Glomerular endothelial cell (primary cell): ENCODE measurements at regions not wholly inside any gene's neighbourhood (a gene's known extent, or its start where the extent isn't known, plus 50 kb on each side); places are given as distances from the start of the nearest gene placed in this dataset.
"Not testable (repeated sequence)": the region's sequence is repeated elsewhere in the genome, so short reads cannot be mapped to it uniquely, and the experiment has no call there.

Experiments
- DNase-seq: peaks from one replicate; pipeline ENCODE4 v3.0.0-alpha.2; 2011; ENCODE audit warnings: low read depth, low spot score; ENCODE audit errors: extremely low read depth

DNA sequence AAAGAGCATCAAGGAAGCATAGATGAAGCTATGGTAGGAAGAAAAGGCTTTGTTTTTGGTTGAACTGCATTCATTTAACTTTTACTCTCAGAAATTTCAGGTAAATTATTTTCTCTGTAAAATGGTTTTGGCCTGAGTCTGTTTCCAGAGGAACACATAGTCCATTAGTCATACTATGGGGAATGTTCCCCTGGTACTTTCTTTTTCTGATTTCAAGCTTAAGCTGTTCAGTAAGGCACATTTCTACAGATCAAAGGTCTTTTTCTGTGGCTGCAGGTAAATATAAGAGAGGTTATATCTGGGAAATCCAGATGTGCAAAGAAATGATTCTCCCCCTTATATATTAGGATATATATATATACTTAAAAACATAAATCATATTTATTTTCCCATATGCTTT lies 1744.4 kb upstream of the ADGRL3 start:
- no peak for DNase-seq

DNA sequence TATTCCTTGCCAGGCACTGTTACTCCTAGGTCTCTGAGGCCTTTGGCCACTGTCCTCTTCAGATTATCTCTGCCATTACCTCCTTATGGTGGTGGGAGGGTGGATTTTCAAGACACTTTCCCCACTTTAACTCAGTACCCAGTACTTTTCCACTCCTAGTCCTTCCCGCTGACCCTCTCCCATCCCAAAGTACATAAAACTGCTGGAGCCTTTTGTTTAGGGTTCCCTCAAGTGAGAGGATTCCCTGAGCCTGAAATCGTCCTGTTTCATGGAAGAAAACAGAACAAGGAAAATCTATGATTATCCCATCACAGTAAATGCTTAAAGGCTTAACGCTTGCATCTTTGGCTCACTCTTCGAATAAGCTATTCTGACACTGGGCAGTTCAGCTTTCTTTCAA lies 1742.5 kb upstream of the ADGRL3 start:
- no peak for DNase-seq

DNA sequence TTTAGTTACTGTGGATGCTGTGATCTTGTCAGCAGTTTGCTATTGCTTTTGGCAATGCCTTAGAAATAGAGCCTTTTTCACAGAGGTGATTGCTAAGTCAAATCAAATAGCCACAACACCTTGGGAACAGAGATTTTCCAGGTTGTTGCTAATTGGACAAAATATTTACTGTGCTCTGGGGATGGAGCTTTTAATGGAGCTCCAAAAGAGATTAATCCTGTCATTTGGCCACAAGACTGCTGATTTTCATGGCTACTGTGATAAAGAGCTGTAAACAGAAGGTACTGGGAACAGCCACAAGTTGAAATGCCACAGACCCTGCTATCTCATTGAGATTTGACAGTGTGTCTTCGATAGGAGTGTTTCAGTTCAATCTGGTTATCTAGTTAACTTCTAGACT lies 1715.2 kb upstream of the ADGRL3 start:
- DNase-seq = no peak

DNA sequence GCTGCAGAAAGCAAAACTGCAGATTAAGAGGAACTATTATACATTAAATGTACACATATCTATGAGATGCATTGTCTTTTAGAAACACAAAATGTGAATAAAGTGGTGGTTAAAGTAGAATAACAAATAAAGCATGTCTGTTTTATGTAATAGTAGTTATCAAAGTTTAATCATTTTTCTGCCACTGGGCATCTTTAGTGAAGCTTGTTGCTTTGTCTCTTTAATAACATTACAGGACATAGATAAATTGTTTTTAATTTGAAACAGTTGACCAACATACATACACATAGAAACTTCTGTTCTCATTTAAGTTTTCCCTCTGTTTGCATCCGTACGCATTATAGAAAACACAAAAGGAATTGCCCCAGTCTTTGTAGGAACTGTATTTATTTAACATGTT lies 1700.0 kb upstream of the ADGRL3 start:
- DNase-seq = no peak

DNA sequence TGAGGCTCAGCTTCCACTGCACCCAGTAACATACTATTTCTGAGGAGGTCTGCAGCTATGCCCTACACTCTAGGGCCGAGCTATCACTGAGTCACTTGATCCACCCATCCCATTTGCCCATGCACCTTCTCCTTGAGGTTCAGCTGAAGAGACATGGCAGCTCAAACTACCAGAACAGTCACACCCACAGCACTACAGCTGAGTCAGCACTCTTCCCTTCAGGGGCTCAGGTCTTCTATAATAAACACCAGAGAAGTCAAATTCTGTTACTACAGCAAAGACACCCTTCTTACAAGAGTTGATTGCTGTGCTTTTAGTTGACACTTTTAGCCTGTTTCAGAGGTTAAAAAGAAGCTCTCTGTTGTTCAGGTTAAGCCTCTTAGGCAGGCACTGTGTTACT lies 1696.4 kb upstream of the ADGRL3 start:
- no peak for DNase-seq

DNA sequence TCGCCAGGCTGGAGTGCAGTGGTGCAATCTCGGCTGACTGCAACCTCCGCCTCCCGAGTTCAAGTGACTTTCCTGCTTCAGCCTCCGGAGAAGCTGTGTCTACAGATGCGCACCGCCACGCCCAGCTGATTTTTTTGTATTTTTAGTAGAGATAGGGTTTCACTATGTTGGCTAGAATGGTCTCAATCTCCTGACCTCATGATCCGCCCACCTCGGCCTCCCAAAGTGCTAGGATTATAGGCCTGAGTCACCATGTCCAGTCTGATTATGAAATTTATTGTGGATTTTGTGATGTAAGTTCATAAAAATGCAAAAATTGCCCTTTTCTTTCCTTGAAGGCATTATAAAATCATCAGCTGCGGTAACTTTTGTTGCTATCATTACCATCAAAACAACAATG lies 1688.3 kb upstream of the ADGRL3 start:
- not testable (repeated sequence) for DNase-seq

DNA sequence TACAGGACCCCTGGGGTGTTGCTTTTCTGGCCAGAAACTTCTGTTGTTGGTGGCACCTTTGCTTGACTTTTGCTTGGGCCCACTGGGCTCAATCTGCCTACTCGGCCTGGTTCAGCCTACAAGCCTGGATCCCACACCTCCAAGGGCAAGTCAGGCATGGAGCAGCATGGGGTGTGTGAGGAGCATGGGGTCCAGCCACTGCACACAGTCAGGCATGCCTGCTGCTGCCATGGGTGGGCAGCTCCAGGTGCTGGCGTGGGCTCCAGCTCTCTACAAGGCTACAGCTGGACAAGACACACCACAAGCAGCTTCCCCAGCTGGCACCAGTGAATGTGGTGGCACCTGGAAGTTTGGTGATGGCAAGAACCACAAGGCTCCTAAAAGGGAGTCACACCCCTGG lies 1683.1 kb upstream of the ADGRL3 start:
- DNase-seq = no peak

DNA sequence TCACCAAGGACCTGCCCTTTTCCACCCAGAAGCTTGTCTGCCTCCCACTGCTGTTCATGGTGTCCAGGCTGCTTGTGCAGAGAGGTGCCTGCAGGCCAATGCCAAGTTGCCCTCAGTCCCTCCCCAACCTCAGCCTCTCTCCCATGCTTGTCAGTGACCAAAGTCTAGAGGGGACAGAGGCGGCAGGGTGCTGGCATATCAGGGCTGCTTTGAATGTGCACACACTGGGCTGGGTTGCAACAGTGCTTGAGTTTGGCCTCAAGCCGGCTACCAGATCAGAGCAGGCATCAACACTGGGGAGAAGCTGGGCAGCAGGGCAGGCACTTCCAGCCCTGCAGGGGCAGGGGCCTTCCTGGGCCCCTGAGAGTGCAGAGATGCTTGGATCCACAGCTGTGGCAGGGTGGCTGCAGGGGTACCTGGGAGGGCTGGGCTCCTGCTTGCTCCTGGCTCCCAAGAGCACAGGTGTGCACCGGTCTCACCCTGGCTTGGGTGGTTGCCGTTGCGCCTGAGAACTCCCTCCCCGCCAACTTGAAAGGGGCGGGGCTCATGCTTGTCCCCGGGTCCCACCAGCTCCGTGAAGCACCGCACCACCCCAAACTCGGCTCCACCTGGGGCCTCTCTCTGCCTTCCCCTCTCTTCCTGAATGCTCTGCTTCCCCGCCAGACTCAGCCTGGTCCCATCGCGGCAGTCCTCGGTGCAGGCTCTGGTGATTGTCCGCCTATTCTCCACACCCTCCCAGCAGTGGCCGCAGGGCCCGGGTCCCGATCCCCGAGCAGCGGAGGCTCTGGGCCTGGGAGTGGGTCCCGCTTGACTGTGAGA lies 1681.9 kb upstream of the ADGRL3 start:
- DNase-seq = no peak

DNA sequence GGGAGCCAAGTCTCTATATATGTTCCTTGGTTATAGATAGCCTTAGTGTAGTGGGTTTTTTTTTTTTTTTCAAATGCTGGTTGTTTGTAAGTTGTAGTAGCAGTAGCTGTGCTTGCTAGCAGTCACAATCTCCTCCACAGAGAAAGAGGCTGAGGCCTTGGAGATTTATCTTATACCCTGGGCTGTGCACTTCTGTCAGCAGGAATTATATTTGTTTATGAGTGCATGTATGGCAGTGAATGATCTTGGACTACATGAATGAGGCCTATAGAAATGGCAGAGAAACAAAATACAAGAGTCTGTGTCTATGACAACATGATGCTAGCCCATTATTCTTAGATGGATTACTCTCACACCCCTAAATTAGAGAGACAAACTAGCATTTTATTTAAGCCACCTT lies 1674.2 kb upstream of the ADGRL3 start:
- no peak for DNase-seq

DNA sequence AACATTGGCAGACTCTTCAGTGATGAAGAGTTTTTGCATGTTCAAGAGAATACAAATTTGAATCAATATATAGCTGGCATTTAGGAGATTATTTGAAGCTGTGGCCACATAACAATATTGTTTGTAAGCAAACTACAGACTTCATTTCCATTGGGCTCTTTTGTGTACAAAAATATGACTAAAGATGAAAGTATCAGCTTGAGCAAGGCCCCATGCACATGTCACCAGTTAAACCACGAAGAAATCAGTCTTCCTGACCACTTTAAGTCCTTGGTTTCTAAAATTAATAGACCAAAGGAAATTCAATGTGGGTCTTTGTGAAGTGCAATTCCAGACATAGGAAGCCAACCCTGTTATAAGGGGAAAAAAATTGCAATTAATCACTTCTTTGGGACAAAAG lies 1664.6 kb upstream of the ADGRL3 start:
- DNase-seq = no peak

DNA sequence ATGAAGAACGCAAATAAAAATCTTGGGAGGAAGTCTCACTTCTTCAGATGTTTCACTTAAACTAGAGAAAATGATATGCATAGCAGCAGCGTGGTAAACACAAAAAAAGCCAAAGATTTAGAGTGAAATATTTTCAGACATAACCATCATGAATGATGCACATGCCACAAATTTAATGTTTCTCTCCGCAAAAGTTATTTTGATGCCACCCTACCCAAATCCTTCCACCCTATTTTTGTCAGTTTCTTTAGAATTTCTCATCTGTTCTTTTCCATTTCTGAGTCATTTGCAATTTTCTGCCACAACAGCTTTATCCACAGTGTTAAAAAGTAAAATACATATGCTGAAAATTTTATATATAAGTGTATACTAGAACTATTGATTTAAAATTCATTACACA lies 1663.7 kb upstream of the ADGRL3 start:
- DNase-seq = no peak

DNA sequence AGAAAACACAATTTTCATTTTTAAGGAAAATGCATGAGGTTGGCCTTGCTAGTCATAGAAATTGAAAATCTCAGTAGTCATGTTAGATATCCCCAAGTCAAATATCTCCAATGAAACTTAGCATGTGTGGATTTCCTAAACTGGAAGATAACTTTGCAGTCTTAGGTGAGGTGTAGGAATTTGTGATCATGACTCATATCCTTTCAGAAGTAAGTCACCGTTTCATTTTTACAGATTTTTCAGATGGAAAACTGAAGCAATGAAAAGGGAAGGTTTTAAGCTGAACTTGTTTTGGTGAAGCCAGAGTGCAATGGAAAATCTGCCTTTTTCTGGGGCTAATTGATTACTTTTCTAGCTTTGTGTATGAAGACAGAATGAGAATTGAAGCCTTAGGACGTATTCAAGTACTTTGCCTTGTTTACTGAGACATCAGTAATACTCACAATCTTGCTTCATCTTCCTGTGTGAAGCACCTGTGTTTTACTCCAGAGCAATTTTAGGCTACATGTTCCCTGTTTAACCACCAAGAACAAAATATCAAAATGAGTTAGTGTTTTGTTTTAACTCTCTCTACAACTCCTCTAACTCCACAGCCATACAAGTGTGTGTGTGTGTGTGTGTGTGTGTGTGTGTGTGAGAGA lies 1662.8 kb upstream of the ADGRL3 start:
- no peak for DNase-seq

DNA sequence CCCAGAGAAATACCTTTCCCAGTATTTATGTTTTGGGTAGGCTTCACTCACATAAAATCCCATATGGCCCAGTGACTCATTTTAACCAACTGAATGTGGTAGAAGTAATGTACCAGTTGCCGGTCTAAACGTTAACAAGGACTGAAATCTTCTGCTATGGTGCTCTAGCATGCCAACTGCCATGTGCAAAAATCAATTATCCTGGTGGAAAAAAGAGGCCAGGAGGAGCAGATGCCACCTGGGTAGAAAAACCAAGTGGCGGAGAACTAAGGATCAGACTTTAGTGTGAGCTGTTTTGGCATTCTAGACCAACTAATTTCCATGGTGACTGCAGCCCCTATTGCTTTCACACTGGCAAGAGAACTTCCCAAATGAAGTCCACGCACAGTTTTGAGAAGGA lies 1660.7 kb upstream of the ADGRL3 start:
- DNase-seq = no peak

DNA sequence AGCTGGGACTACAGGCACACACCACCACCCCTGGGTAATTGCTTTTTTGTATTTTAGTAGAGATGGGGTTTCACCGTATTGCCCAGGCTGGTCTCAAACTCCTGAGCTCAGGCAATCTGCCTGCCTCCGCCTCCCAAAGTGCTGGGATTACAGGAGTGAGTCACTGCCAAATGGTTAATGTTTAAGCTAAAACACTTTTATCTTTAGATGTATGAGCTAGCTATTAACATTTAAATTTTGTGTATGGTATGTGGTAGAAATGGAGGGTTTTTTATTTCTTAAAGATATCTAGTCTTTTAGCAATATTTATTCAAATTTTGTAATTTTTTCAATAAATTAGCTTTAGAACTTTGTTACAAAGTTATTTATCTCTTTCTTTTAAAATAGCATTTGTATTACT lies 1659.8 kb upstream of the ADGRL3 start:
- DNase-seq = no peak

DNA sequence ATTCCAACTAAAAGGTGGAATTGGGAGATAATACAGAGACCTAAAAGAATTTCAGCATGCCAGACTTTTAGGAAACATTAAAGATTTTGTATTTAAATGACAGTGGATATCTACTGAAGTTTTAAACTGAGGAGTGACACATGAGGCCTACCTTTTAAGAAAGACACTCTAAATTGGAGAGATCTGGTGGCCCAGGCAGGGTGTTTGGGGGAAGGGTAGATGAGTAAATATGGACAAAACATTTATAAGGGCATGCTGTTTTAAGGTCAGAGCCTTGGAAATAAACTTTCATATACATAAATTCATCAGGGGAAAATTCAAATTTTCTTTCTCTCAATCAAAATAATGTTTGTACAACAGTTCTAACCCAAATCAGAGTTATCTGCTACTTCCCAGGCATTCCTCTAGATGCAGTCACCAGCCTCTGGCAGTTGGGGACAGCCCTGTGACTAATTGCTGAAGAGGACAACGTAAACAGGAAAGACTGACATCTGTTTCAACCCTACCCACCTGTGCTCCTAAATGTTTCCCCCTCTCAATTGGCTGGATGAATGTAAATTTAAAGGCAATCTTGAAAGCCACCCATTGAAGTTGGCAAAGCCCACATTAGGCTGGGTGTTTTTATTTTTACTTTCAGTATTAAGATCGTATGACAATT lies 1646.9 kb upstream of the ADGRL3 start:
- DNase-seq = no peak

DNA sequence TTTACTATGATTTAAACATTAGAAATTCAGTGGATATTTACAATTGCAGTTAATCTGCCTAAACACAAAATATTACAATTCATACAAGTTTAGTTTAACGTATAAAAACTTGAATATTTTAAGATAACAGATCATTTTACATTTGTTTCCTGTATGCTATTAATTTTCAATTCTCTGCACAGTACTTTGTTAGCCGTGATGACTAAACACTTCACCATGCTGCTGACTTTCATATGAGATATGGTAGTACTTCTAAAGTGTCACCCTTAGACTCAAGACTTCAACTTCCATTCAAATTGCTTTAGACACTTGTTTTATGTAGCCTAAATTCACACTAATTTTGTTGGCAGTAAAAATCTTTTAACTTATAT lies 1646.4 kb upstream of the ADGRL3 start:
- DNase-seq = no peak

DNA sequence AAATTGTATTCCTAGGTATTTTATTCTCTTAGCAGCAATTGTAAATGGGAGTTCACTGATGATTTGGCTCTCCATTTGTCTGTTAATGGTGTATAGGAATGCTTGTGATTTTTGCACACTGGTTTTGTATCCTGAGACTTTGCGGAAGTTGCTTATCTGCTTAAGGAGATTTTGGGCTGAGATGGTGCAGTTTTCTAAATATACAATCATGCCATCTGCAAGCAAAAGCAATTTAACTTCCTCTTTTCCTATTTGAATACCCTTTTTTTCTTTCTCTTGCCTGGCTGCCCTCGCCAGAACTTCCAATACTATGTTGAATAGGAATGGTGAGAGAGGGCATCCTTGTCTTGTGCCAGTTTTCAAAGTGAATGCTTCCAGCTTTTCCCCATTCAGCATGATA lies 1643.9 kb upstream of the ADGRL3 start:
- DNase-seq = not testable (repeated sequence)

DNA sequence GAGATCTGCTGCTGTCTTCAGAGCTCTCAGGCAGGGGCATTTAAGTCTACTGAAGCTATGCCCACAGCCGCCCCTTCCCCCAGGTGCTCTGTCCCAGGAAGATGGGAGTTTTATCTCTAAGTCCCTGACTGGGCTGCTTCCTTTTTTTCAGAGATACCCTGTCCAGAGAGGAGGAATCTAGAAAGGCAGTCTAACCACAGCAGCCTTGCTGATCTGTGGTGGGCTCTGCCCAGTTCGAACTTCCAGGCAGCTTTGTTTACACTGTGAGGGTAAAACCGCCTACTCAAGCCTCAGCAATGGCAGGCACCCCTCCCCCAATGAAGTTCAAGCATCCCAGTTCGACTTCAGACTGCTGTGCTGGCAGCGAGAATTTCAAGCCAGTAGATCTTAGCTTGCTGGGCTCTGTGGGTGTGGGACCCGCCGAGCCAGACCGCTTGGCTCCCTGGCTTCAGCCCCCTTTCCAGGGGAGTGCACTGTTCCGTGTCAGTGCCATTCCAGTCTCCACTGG lies 1639.9 kb upstream of the ADGRL3 start:
- not testable (repeated sequence) for DNase-seq

DNA sequence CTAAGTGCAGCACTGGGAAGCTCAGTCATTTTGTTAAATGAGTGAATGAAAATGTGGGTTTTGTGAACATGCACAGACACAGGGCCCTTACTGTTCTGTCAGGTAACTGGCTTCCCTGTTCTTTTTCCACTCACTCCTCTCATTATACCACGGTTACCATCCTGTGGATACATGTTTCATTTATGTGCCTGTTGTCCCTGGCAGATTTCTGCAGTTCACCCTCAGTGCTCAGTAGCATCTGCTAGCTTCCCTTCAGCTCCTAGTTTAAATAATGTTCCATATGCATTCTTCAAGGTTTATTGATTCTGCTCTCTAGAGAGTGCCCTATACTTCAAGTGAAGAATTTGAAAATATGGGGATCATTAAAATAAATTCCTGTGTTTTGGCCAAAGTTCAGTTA lies 1634.3 kb upstream of the ADGRL3 start:
- no peak for DNase-seq

DNA sequence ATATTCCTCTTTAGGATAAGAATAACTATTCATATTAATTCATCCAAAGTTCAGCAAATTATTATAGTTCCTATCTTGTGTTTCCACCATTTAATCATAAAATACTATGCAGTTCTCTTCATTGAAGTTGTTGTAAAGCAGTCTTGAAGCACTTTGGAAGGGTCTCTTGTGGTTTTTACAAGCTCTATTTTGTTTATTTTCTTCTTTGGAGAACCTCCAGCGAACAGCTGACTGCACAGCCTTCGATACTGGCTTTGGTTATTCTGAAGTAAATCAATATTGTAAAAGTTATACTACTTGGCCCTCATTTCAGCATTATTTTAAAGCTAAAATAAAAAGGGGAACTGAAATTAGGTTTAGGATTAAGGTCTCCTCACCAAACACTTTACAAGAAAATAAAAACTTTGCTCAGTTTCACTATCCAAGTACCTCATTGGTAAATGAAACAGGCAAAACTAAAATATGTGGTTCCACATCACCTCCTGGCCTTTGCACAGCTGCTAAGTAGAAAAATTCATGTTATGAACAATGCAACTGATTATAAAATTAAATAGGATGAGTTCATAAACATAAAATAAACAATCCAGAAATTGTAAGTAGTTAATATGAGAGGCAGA lies 1629.2 kb upstream of the ADGRL3 start:
- DNase-seq = no peak

DNA sequence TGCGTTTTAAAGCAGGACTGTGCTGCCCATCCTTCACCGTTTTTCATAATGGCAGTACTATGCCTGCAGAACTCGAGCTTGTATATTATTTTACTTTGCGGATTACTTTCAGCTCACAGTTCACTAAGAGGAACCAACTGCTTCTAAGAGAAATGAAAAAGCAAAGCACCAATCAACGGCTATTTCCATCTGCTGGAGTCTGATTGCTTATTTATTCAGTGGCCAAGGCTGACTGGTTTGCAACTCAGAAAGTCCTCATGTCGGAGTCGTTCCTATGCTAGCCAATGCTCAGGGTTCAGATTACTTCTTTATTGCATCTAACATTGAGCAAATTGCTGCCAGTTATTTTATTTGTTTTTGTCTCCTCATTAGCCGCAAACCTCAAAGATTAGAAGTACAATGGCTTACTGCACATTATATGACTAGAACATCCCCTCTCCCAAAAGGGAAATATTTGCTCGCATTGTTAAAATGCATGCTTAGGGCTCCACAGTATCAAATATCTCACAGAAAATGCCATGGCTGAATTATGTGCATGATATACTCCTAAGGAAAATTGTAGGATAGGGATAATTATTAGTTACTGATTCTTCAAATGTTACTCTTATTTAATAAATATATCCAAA lies 1628.2 kb upstream of the ADGRL3 start:
- no peak for DNase-seq
